ENCODE measurements at regions not wholly inside any gene's neighbourhood (a gene's known extent, or its start where the extent isn't known, plus 50 kb on each side); places are given as distances from the start of the nearest gene placed in this dataset.

DNA sequence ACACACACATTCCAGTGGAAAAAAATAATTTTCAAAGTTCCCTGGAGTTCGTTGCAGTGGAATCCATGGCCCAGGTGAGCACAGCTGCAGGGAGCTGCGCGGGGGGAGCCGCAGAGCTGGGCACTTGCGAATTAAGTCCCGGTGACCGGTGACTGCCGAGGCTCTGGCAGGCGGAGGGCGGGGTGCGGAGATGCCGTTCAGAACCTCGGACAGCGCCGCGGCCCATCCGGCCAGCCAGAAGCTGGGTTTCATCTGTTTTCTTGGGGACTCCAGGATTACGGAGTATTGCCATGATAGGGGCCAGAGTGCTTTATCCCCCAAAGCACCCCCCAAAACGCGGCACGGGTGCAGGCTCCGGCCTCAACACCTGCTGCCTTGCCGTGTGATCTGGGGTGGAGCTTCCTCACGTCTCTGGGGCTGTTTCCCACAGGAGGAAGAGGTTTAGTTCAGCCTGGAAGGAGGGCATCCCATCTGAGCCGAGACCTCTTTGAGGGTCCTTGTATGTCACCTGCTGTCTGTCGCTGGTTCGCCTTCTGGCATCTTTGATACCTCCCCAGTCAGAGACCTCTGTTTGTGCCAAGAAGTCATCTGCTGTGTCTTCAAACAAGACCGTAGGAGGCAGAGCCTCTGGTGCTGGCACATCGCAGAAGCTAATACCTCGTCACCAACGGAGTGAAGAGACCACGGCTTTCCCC lies 99.4 kb downstream of the YTHDF1 start:
- no peak for DNase-seq
- Histone ChIP-seq H3K4me1 (no peaks in the 10 kb centered on the region), H3K4me3 (no peak overlapping the region), H3K9me3 (no peaks in the 10 kb centered on the region), H3K36me3 (no peaks in the 10 kb centered on the region), H3K27me3 (peaks cover 0 to 75% of the 10 kb centered on the region in 2 donors), H3K27ac (no peak overlapping the region)
- no peak for TF ChIP-seq CTCF (IDR thresholded peaks at IDR 0.05)
- intact Hi-C loops (cut with DNase I; ENCODE audit: low total_unique reads) = no loop called here

- Histone ChIP-seq H3K36me3 (no peaks in the 10 kb centered on the region), H3K27me3 (peaks cover 0 to 75% of the 10 kb centered on the region in 2 donors), H3K4me3 (no peak overlapping the region), H3K4me1 (no peaks in the 10 kb centered on the region), H3K9me3 (peaks cover 0 to 6% (median 0%) of the 10 kb centered on the region in 3 donors), H3K27ac (no peak overlapping the region)
- intact Hi-C loops (cut with DNase I; ENCODE audit: low total_unique reads) = no loop called here
- TF ChIP-seq CTCF (IDR thresholded peaks at IDR 0.05) = no peak
- DNase-seq = no peak
Observed at GRCh38 chr20:63115651-63116411, 100.1 kb downstream of the YTHDF1 start.

- no peak overlapping the region for H3K27ac ChIP-seq
- intact Hi-C loops (cut with DNase I; ENCODE audit: low total_unique reads) = no loop called here
- peaks cover 0 to 9% (median 0%) of the 10 kb centered on the region in 3 donors for H3K9me3 ChIP-seq
- no peak for TF ChIP-seq CTCF (IDR thresholded peaks at IDR 0.05)
- H3K27me3 ChIP-seq = peaks cover 0 to 65% of the 10 kb centered on the region in 2 donors
- no peaks in the 10 kb centered on the region for H3K4me1 ChIP-seq
- no peak for DNase-seq
- no peaks in the 10 kb centered on the region for H3K36me3 ChIP-seq
- no peak overlapping the region for H3K4me3 ChIP-seq
Observed at GRCh38 chr20:63114693-63115311, 101.1 kb downstream of the YTHDF1 start.

DNA sequence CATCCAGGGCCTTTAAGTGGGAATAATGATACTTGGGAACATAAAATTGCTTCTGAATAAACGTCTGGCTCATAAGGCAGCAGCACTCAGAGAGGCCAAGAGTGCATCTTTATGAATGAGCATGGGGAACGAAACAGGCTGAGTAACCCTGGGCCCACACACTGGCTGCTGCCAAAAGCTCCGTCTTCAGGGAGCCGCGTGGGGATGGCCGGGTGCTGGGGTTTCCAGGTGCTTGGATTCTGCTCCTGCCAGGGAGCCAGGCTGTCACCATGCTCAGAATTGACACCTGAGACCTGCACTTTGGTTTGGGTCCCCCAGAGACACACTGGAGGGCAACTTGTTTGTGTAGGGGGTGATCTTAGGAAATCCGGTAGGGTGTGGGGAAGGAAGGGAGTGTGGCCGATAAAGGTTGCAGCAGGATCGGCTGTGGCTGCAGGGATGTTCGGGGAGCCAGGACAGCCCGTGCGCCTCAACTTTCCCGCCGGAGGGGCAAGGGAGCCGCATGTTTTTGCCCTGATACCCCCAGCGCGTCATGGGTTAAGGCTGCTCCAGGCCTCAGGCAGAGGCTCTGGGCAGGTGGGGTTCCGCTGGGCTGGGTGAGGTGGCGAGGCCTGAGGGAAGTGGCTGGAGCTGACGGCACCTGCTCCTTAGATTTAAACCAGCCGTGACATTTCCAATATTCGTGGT lies 101.8 kb downstream of the YTHDF1 start:
- DNase-seq = no peak
- Histone ChIP-seq H3K27ac (no peak overlapping the region), H3K4me3 (no peak overlapping the region), H3K27me3 (peaks cover 0 to 58% of the 10 kb centered on the region in 2 donors), H3K9me3 (peaks cover 0 to 9% (median 0%) of the 10 kb centered on the region in 3 donors), H3K36me3 (no peaks in the 10 kb centered on the region), H3K4me1 (no peaks in the 10 kb centered on the region)
- TF ChIP-seq CTCF (IDR thresholded peaks at IDR 0.05) = no peak
- intact Hi-C loops (cut with DNase I; ENCODE audit: low total_unique reads) = no loop called here

GRCh38 chr20:63112491-63113219 lies 103.3 kb downstream of the YTHDF1 start:
- no peak for TF ChIP-seq CTCF (IDR thresholded peaks at IDR 0.05)
- Histone ChIP-seq H3K27me3 (peaks cover 0 to 46% of the 10 kb centered on the region in 2 donors), H3K27ac (no peak overlapping the region), H3K4me1 (no peaks in the 10 kb centered on the region), H3K4me3 (no peak overlapping the region), H3K9me3 (peaks cover 0 to 15% (median 7%) of the 10 kb centered on the region in 3 donors), H3K36me3 (no peaks in the 10 kb centered on the region)
- DNase-seq = no peak
- intact Hi-C loops (cut with DNase I; ENCODE audit: low total_unique reads) = no loop called here
